K562 (cell line): ENCODE measurements at regions not wholly inside any gene's neighbourhood (a gene's known extent, or its start where the extent isn't known, plus 50 kb on each side); places are given as distances from the start of the nearest gene placed in this dataset.

Experiments used
- ATAC-seq: fragments of 200-7000 bp; cut with Tn5 transposase; 3 replicates; pipeline ENCODE4 v1.9.1; 2020; ENCODE audit warnings: moderate library complexity
- BruUV-seq: library from RNA; stranded (reverse); fragments of 400-500 nt; replicated peaks from 2 replicates; lab custom pipeline; 2021; lab: Mats Ljungman, UMichigan
- CTCF ChIA-PET: fragments of 300-600 bp; formaldehyde crosslinking; extraction: SDS; loops from one replicate; lab custom pipeline; 2021; ENCODE audit warnings: low intra/inter-chr PET ratio; lab: Yijun Ruan, JAX
- POLR2A ChIA-PET: fragments of 300-600, 350-650 bp; sonication (Branson Sonifier 250); formaldehyde crosslinking; extraction: SDS; loops from one replicate; lab custom pipeline; 2021; ENCODE audit warnings: antibody characterized with exemption, inconsistent platforms; lab: Yijun Ruan, JAX
- DNase-seq, 4 experiments: peaks; one replicate each; pipeline versions ENCODE4 v3.0.0 to v3.0.0-alpha.2; 2011 to 2018; ENCODE audit warnings: low spot score in 3 of 4, mixed read lengths in 3 of 4; ENCODE audit errors: extremely low read depth in 1 of 4
- FAIRE-seq: peaks from 2 replicates; lab custom pipeline; 2011; peaks lifted over from hg19 to GRCh38; lab: Jason Lieb, UNC
- H2AFZ ChIP-seq: 2 replicates; pipeline ENCODE4 v1.6.0; 2011; ENCODE audit warnings: low read depth, low read length, control low read depth, inconsistent platforms
- H3K27ac ChIP-seq: fragments of 200-600 bp; 3 replicates; pipeline ENCODE4 v1.8.0; 2011; ENCODE audit warnings: low read depth, mild to moderate bottlenecking, control low read depth, inconsistent platforms, low read length, moderate library complexity, mixed read lengths; ENCODE audit errors: extremely low read depth
- H3K27me3 ChIP-seq, 2 experiments: fragments of 300-600 bp in 1 of 2; 2 replicates in 1 of 2; 3 replicates in 1 of 2; pipeline versions ENCODE4 v1.6.0 to v1.8.0; 2011; ENCODE audit warnings: inconsistent platforms in 2 of 2, low read length in 2 of 2, mild to moderate bottlenecking in 1 of 2, mixed read lengths in 1 of 2, moderate library complexity in 1 of 2; ENCODE audit not compliant: control insufficient read depth in 2 of 2, insufficient read depth in 2 of 2
- H3K36me3 ChIP-seq: fragments of 300-600 bp; 3 replicates; pipeline ENCODE4 v1.8.0; 2011; ENCODE audit warnings: mild to moderate bottlenecking, low read length, inconsistent platforms; ENCODE audit not compliant: control insufficient read depth, insufficient read depth
- H3K4me1 ChIP-seq, 2 experiments: fragments of 200-600 bp in 1 of 2; replicated peaks in 1 of 2; 2 replicates in 1 of 2; 3 replicates in 1 of 2; pipeline versions ENCODE4 v1.5.1 to v1.8.0; 2011; ENCODE audit warnings: inconsistent platforms in 2 of 2, low read length in 2 of 2, mild to moderate bottlenecking in 1 of 2, mixed read lengths in 1 of 2, moderate library complexity in 1 of 2; ENCODE audit not compliant: control insufficient read depth in 2 of 2, insufficient read depth in 2 of 2
- H3K4me2 ChIP-seq: 2 replicates; pipeline ENCODE4 v1.6.1; 2011; ENCODE audit warnings: low read length, control low read depth, inconsistent platforms, mixed read lengths; ENCODE audit not compliant: insufficient read depth
- H3K4me3 ChIP-seq: fragments of 200-600 bp; sonication (generic), shearing (Covaris generic); 2 replicates; pipeline ENCODE4 v1.5.1; 2016; ENCODE audit warnings: control low read depth, inconsistent platforms
- H3K79me2 ChIP-seq: fragments of 200-600 bp; 3 replicates; pipeline ENCODE4 v1.8.0; 2011; ENCODE audit warnings: low read length, inconsistent platforms; ENCODE audit not compliant: control insufficient read depth, insufficient read depth
- H3K9ac ChIP-seq, 2 experiments: 2 replicates each; pipeline versions ENCODE4 v1.6.0 to v1.6.1; 2011; ENCODE audit warnings: low read depth in 2 of 2, low read length in 2 of 2, control low read depth in 1 of 2, inconsistent platforms in 1 of 2, mild to moderate bottlenecking in 1 of 2, mixed read lengths in 1 of 2; ENCODE audit not compliant: insufficient read depth in 1 of 2
- H3K9me1 ChIP-seq: one replicate; pipeline ENCODE4 v1.6.0; 2011; ENCODE audit warnings: inconsistent platforms, mild to moderate bottlenecking, low read length, moderate library complexity; ENCODE audit not compliant: control insufficient read depth, insufficient read depth
- H3K9me3 ChIP-seq: replicated peaks from 2 replicates; pipeline ENCODE4 v1.5.1; 2011; ENCODE audit warnings: low read depth, low read length, inconsistent platforms; ENCODE audit not compliant: control insufficient read depth, insufficient read depth
- H4K20me1 ChIP-seq: replicated peaks from 2 replicates; pipeline ENCODE4 v1.6.1; 2011; ENCODE audit warnings: low read length, inconsistent platforms, mixed read lengths; ENCODE audit not compliant: control insufficient read depth, insufficient read depth
- BRF1 ChIP-seq: IDR thresholded peaks from 3 replicates; pipeline ENCODE4 v1.6.1; 2011; ENCODE audit warnings: borderline replicate concordance, mild to moderate bottlenecking; ENCODE audit not compliant: insufficient read length; ENCODE audit errors: extremely low read depth
- FOS ChIP-seq: IDR thresholded peaks from 3 replicates; pipeline ENCODE4 v1.6.1; 2011; ENCODE audit not compliant: insufficient read length; ENCODE audit errors: extremely low read depth
- IRF1 ChIP-seq: sonication (generic); formaldehyde crosslinking; IDR thresholded peaks from 2 replicates; pipeline ENCODE4 v1.8.0; 2022; ENCODE audit warnings: missing genetic modification reagents, mild to moderate bottlenecking, borderline replicate concordance
- MBD1 ChIP-seq: fragments of 250-450 bp; sonication (Bioruptor Pico); IDR thresholded peaks from 2 replicates; pipeline ENCODE4 v1.8.0; 2022; ENCODE audit warnings: inconsistent platforms
- PPARD ChIP-seq: fragments of 250-450 bp; sonication (Bioruptor Pico); IDR thresholded peaks from 2 replicates; pipeline ENCODE4 v1.8.0; 2022; ENCODE audit warnings: inconsistent platforms, mild to moderate bottlenecking, moderate library complexity
- RBM22 ChIP-seq: fragments of 200-400 bp; formaldehyde crosslinking; IDR thresholded peaks from 2 replicates; pipeline ENCODE4 v1.6.1; 2018; ENCODE audit warnings: low read length, low read depth; ENCODE audit not compliant: poor library complexity, severe bottlenecking
- RREB1 ChIP-seq: fragments of 250-450 bp; sonication (Bioruptor Pico); IDR thresholded peaks from 2 replicates; pipeline ENCODE4 v1.4.0; 2020
- TARDBP ChIP-seq: fragments of 450-650 bp; IDR thresholded peaks from 2 replicates; pipeline ENCODE4 v1.6.1; 2016
- U2AF2 ChIP-seq: fragments of 200-400 bp; formaldehyde crosslinking; optimal IDR thresholded peaks from 2 replicates; pipeline ENCODE3; 2017; ENCODE audit warnings: low read depth, mild to moderate bottlenecking, low read length
- ZBED1 ChIP-seq: IDR thresholded peaks from 2 replicates; pipeline ENCODE4 v1.6.1; 2014
- ZNF274 ChIP-seq: IDR thresholded peaks from 2 replicates; pipeline ENCODE4 v1.6.1; 2011; ENCODE audit warnings: low read depth, mild to moderate bottlenecking, low read length, moderate library complexity, borderline replicate concordance
- ZNF277 ChIP-seq: fragments of 250-450 bp; sonication (Bioruptor Pico); IDR thresholded peaks from 2 replicates; pipeline ENCODE4 v1.8.0; 2022; ENCODE audit warnings: inconsistent platforms, mild to moderate bottlenecking, moderate library complexity, borderline replicate concordance
- ZNF75A ChIP-seq: fragments of 450-650 bp; formaldehyde crosslinking; IDR thresholded peaks from 2 replicates; pipeline ENCODE4 v1.4.0; 2020; ENCODE audit warnings: mild to moderate bottlenecking
- WGBS: fragments of 100-300 bp; shearing (Covaris generic); methylation state at CpG from one replicate; pipeline ENCODE4 v1.1.6; 2016; ENCODE audit warnings: low coverage, mixed read lengths; ENCODE audit not compliant: insufficient coverage; ENCODE audit errors: missing lambda C conversion rate; 5-methylcytosine and 5-hydroxymethylcytosine counted together
- in situ Hi-C: fragments of 300-500 bp; cut with MboI; formaldehyde crosslinking; loops from 4 replicates; pipeline ENCODE4 v1.15.0; 2018; ENCODE audit warnings: inconsistent platforms, mixed read lengths
- intact Hi-C: fragments of 100-400 bp; cut with micrococcal nuclease; formaldehyde crosslinking; loops from 2 replicates; pipeline ENCODE4 v1.14.2; 2022

- DNase-seq = no peak
- Histone ChIP-seq H3K9me1 (no peaks in the 10 kb centered on the region), H3K4me1 (no peaks in the 10 kb centered on the region), H3K4me3 (no peak overlapping the region), H3K4me2 (no peak overlapping the region), H3K27ac (no peak overlapping the region), H3K79me2 (no peaks in the 10 kb centered on the region), H3K36me3 (no peaks in the 10 kb centered on the region), H4K20me1 (no peaks in the 10 kb centered on the region), H3K27me3 (no peaks in the 10 kb centered on the region), H3K9me3 (no peaks in the 10 kb centered on the region), H3K9ac (no peak overlapping the region), H2AFZ (no peak overlapping the region)
- intact Hi-C loops = no loop called here
- ChIA-PET POLR2A (no interaction called here), CTCF (no interaction called here)
- FAIRE-seq = no peak
- 0% methylated on average over 4 of the region's 4 CpGs for WGBS
- in situ Hi-C loops = no loop called here
- no TSS peak for BruUV-seq
- TF ChIP-seq ZNF75A (CRISPR knock-in tag) = no peak
- TF ChIP-seq TARDBP = no peak
- TF ChIP-seq ZNF274 = no peak
- no peak for TF ChIP-seq IRF1 (CRISPR knock-in tag)
- TF ChIP-seq FOS = no peak
- no peak for TF ChIP-seq BRF1
- TF ChIP-seq PPARD = no peak
- no peak for TF ChIP-seq ZNF277 (CRISPR knock-in tag)
- TF ChIP-seq ZBED1 = no peak
- no peak for TF ChIP-seq MBD1 (CRISPR knock-in tag)
- TF ChIP-seq RBM22 = no peak
- no peak for TF ChIP-seq U2AF2
- TF ChIP-seq RREB1 (CRISPR knock-in tag) = no peak
- no peak for ATAC-seq
Observed at GRCh38 chr15:39304931-39305728, 275.7 kb upstream of the THBS1 start.
